Endothelial cell of umbilical vein (primary cell): ENCODE measurements at regions not wholly inside any gene's neighbourhood (a gene's known extent, or its start where the extent isn't known, plus 50 kb on each side); places are given as distances from the start of the nearest gene placed in this dataset.

Source experiments
- BruUV-seq: library from RNA; stranded (reverse); fragments of 400-500 nt; replicated peaks from 2 replicates; lab custom pipeline; 2021; lab: Mats Ljungman, UMichigan
- CTCF ChIA-PET: fragments of 300-600, 350-600 bp; sonication (Branson Sonifier 250); formaldehyde crosslinking; loops from one replicate; lab custom pipeline; 2021; ENCODE audit warnings: antibody characterized with exemption, inconsistent platforms; lab: Charles Lee
- POLR2A ChIA-PET: fragments of 300-600, 350-600 bp; sonication (Branson Sonifier 250); formaldehyde crosslinking; loops from one replicate; lab custom pipeline; 2021; ENCODE audit warnings: antibody characterized with exemption, inconsistent platforms; lab: Charles Lee
- DNase-seq: peaks from one replicate; pipeline ENCODE4 v3.0.0-alpha.2; 2011; ENCODE audit warnings: low read depth, low spot score
- FAIRE-seq: peaks from 2 replicates; lab custom pipeline; 2011; peaks lifted over from hg19 to GRCh38; lab: Jason Lieb, UNC
- H2AFZ ChIP-seq: 2 replicates; pipeline ENCODE4 v1.6.0; 2012; ENCODE audit warnings: low read depth, low read length, control low read depth, inconsistent platforms
- H3K27ac ChIP-seq: 2 replicates; pipeline ENCODE4 v1.5.1; 2011; ENCODE audit warnings: low read depth, mild to moderate bottlenecking, control low read depth, low read length, moderate library complexity; ENCODE audit not compliant: insufficient read depth
- H3K27me3 ChIP-seq, 2 experiments: 2 replicates each; pipeline versions ENCODE4 v1.6.0 to v1.6.1; 2011; ENCODE audit warnings: low read length in 2 of 2, mixed read lengths in 1 of 2; ENCODE audit not compliant: control insufficient read depth in 2 of 2, insufficient read depth in 2 of 2
- H3K36me3 ChIP-seq, 2 experiments: 2 replicates in 1 of 2; 3 replicates in 1 of 2; pipeline ENCODE4 v1.5.1; 2011; ENCODE audit warnings: low read length in 2 of 2, mild to moderate bottlenecking in 1 of 2, moderate library complexity in 1 of 2; ENCODE audit not compliant: control insufficient read depth in 2 of 2, insufficient read depth in 2 of 2; ENCODE audit errors: extremely low read depth in 1 of 2
- H3K4me1 ChIP-seq: 3 replicates; pipeline ENCODE4 v1.5.1; 2011; ENCODE audit warnings: mild to moderate bottlenecking, low read length; ENCODE audit not compliant: control insufficient read depth, insufficient read depth; ENCODE audit errors: extremely low read depth
- H3K4me2 ChIP-seq: 2 replicates; pipeline ENCODE4 v1.6.1; 2011; ENCODE audit warnings: low read length, control low read depth, mixed read lengths; ENCODE audit not compliant: insufficient read depth
- H3K4me3 ChIP-seq, 3 experiments: fragments of 200-600 bp in 1 of 3; sonication (generic), shearing (Covaris generic) in 1 of 3; replicated peaks in 1 of 3; 2 replicates each; pipeline ENCODE4 v1.5.1; 2011 to 2016; ENCODE audit warnings: control low read depth in 3 of 3, low read length in 3 of 3, mild to moderate bottlenecking in 2 of 3, inconsistent platforms in 1 of 3, low read depth in 1 of 3, moderate library complexity in 1 of 3; ENCODE audit not compliant: insufficient read depth in 1 of 3
- H3K79me2 ChIP-seq: 2 replicates; pipeline ENCODE4 v1.6.0; 2012; ENCODE audit warnings: low read length, inconsistent platforms; ENCODE audit not compliant: control insufficient read depth, insufficient read depth
- H3K9ac ChIP-seq: replicated peaks from 2 replicates; pipeline ENCODE3; 2011; ENCODE audit warnings: low read length, control low read depth; ENCODE audit not compliant: insufficient read depth; ENCODE audit errors: extremely low read depth
- H3K9me1 ChIP-seq: replicated peaks from 3 replicates; pipeline ENCODE4 v1.6.0; 2011; ENCODE audit warnings: mild to moderate bottlenecking, low read length; ENCODE audit not compliant: control insufficient read depth, insufficient read depth; ENCODE audit errors: extremely low read depth
- H3K9me3 ChIP-seq: replicated peaks from 2 replicates; pipeline ENCODE4 v1.5.1; 2012; ENCODE audit warnings: low read length, inconsistent platforms; ENCODE audit not compliant: control insufficient read depth, insufficient read depth
- H4K20me1 ChIP-seq: replicated peaks from 2 replicates; pipeline ENCODE3; 2011; ENCODE audit warnings: mild to moderate bottlenecking, low read length; ENCODE audit not compliant: control insufficient read depth, insufficient read depth; ENCODE audit errors: extremely low read depth
- EZH2 ChIP-seq: IDR thresholded peaks from 2 replicates; pipeline ENCODE4 v1.6.1; 2012; ENCODE audit warnings: borderline replicate concordance, low read depth, mild to moderate bottlenecking, moderate library complexity, low read length, inconsistent platforms; ENCODE audit not compliant: severe bottlenecking
- FOS ChIP-seq: IDR thresholded peaks from 2 replicates; pipeline ENCODE4 v1.6.1; 2011; ENCODE audit warnings: mild to moderate bottlenecking, low read length, moderate library complexity, borderline replicate concordance; ENCODE audit not compliant: insufficient read depth
- JUN ChIP-seq: IDR thresholded peaks from 2 replicates; pipeline ENCODE4 v1.6.1; 2011; ENCODE audit warnings: borderline replicate concordance, low read depth; ENCODE audit not compliant: insufficient read length, insufficient read depth
- MAX ChIP-seq: IDR thresholded peaks from 2 replicates; pipeline ENCODE4 v1.6.1; 2011; ENCODE audit not compliant: insufficient read depth, insufficient read length
- MYC ChIP-seq: IDR thresholded peaks from one replicate; pipeline ENCODE4 v1.6.1; 2011; ENCODE audit warnings: mild to moderate bottlenecking, low read depth, low read length
- POLR2A ChIP-seq: IDR thresholded peaks from 2 replicates; pipeline ENCODE4 v1.6.1; 2012; ENCODE audit warnings: low read depth, mild to moderate bottlenecking, control low read depth, low read length
- POLR2AphosphoS5 ChIP-seq: IDR thresholded peaks from 2 replicates; pipeline ENCODE4 v1.6.1; 2012; ENCODE audit warnings: low read depth, mild to moderate bottlenecking, control low read depth, low read length, moderate library complexity; ENCODE audit not compliant: insufficient read depth
- dilution Hi-C: fragments of 300-500 bp; cut with MboI; formaldehyde crosslinking; loops from one replicate; pipeline ENCODE4 v1.15.0; 2019; ENCODE audit warnings: low sequenced_read_pairs; ENCODE audit not compliant: extremely low pct_ligation_motif_present
- intact Hi-C: fragments of 100-400 bp; cut with micrococcal nuclease; formaldehyde crosslinking; loops from one replicate; pipeline ENCODE4 v1.10.0; 2022
- TF ChIP-seq, protein P1 (sequence below), 2 donors: IDR thresholded peaks; 1 replicate in 1 of 2; 2 replicates in 1 of 2; pipeline ENCODE4 v1.5.1; 2011; ENCODE audit warnings: low read length in 2 of 2, mild to moderate bottlenecking in 2 of 2, moderate library complexity in 2 of 2, control low read depth in 1 of 2, inconsistent platforms in 1 of 2, low read depth in 1 of 2; ENCODE audit not compliant: insufficient read depth in 1 of 2; ENCODE audit errors: extremely low read depth in 1 of 2

DNA sequence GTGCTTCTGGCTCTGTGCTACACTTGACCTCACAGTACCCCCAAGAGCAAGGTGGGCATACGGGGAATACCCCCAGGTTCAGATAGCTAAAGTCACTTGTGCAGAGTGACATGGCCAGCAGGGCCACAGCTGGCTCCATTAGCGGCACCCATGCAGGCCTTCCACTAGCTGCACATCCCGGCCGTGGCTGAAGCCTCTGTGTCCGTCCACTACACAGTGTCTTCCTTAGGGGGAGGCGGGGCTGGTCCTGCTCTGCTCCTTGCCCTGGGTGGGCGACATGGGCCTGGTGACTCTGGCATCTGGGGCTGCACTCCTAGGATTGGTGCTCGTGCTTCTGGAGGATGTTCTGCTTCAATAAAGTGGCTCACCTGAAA, 169.1 kb upstream of the IQSEC1 start:
- Histone ChIP-seq H3K9me1 (no peaks in the 10 kb centered on the region), H2AFZ (no peak overlapping the region), H3K9ac (no peak overlapping the region), H3K9me3 (no peaks in the 10 kb centered on the region), H4K20me1 (no peaks in the 10 kb centered on the region), H3K4me1 (no peaks in the 10 kb centered on the region), H3K79me2 (no peaks in the 10 kb centered on the region), H3K4me3 (no peak overlapping the region), H3K27me3 (no peaks in the 10 kb centered on the region), H3K4me2 (no peak overlapping the region), H3K27ac (no peak overlapping the region), H3K36me3 (no peaks in the 10 kb centered on the region)
- no TSS peak for BruUV-seq
- dilution Hi-C loops (no loop called here), intact Hi-C loops (no loop called here)
- DNase-seq (no peak), FAIRE-seq (no peak)
- ChIA-PET POLR2A (no interaction called here), CTCF (interaction anchor here (1.1 kb wide), 1 partner anchor 13 kb away, joined by 3 read pairs; no protein-coding TSS in a partner anchor)
- TF ChIP-seq MAX (no peak), EZH2 (no peak), POLR2A (no peak), FOS (no peak), POLR2AphosphoS5 (no peak), MYC (no peak), JUN (no peak)
- TF ChIP-seq, protein P1, sequence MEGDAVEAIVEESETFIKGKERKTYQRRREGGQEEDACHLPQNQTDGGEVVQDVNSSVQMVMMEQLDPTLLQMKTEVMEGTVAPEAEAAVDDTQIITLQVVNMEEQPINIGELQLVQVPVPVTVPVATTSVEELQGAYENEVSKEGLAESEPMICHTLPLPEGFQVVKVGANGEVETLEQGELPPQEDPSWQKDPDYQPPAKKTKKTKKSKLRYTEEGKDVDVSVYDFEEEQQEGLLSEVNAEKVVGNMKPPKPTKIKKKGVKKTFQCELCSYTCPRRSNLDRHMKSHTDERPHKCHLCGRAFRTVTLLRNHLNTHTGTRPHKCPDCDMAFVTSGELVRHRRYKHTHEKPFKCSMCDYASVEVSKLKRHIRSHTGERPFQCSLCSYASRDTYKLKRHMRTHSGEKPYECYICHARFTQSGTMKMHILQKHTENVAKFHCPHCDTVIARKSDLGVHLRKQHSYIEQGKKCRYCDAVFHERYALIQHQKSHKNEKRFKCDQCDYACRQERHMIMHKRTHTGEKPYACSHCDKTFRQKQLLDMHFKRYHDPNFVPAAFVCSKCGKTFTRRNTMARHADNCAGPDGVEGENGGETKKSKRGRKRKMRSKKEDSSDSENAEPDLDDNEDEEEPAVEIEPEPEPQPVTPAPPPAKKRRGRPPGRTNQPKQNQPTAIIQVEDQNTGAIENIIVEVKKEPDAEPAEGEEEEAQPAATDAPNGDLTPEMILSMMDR (IDR thresholded peaks at IDR 0.05; ENCODE audit: extremely low read depth in 1 of 2, insufficient read depth in 1 of 2, low read depth in 1 of 2, low read length in 2 of 2): no peak
